Caki2 (cell line): ENCODE measurements at regions not wholly inside any gene's neighbourhood (a gene's known extent, or its start where the extent isn't known, plus 50 kb on each side); places are given as distances from the start of the nearest gene placed in this dataset.
A peak's percentile ranks its signal among the peaks of the same experiment; 100 is the strongest.

Experiments
- DNase-seq: peaks from one replicate; pipeline ENCODE4 v3.0.0-alpha.2; 2015; ENCODE audit warnings: low read depth
- in situ Hi-C: cut with HindIII; loops from 2 replicates; pipeline ENCODE4 v1.10.0; 2016; ENCODE audit warnings: low sequenced_read_pairs, low pct_unique_long_range_greater_than_20kb, mixed read lengths

GRCh38 chr21:37967036-37967435 is 50.8 kb upstream of the KCNJ6 start:
- DNase-seq: no peak
- in situ Hi-C loops: no loop called here

DNA sequence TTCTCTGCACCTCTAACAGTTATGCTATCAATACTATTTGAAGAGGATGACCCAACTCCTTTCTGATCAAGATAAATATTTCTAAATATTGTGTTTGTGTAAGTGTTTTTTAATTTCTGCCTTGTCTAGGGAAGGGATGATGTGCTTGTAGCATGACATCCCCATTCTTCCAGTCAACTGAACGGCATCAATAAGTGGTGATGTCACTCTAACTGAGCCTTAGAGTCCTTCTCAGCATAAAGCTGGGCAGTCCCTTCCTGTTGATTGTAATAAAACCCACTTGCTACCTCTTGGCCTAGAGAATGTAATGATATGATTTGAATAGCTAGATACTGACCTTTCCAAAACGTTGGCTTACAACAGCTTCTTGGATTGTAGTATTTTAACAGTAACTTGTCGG is 52.5 kb upstream of the KCNJ6 start:
- in situ Hi-C loops: no loop called here

DNA sequence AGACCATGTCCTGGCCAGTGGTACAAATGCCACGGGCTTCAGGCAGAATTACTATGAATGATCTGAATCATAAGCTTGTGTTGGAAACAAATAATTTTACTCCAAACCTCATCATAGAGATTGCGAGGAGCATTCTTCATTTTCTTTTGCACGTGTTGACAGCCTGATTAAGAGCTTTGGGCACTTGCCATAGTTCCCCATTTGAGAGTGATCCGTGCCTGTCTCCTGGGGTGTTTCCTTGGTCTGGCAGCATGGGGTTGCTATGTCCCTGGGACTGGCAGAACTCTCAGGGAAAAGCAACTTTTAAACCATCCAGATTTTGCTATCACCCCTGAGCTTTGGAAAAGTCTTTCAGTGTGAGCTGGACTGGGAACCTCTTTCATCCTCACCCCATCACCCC is 54.3 kb upstream of the KCNJ6 start:
- in situ Hi-C loops: no loop called here
- DNase-seq: no peak

More for the DNA sequence above, 52.5 kb upstream of the KCNJ6 start:
- no peak for DNase-seq

- in situ Hi-C loops: no loop called here
- no peak for DNase-seq
These were observed 55.2 kb upstream of the KCNJ6 start for GRCh38 chr21:37971390-37971950.

DNA sequence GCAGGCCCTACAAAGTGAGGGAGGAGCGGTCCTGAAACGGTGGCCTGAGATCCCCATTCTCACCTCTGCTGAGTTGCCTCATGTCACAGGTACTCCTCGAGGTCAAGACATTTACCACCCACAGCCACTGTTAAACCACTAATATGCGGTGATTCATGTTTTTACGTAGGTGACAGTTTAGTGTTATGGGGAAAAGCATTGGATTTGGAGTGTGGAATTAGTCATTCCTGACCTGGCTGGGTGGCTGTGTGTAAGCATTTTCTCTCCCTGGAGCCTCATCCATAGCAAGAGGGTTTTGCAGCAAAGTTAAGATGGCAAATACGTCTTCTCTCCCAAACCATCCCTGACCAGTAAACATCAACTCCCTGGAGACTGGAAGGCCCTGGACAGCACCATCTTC is 57.8 kb upstream of the KCNJ6 start:
- peak; percentile 67 for DNase-seq
- in situ Hi-C loops: no loop called here

DNA sequence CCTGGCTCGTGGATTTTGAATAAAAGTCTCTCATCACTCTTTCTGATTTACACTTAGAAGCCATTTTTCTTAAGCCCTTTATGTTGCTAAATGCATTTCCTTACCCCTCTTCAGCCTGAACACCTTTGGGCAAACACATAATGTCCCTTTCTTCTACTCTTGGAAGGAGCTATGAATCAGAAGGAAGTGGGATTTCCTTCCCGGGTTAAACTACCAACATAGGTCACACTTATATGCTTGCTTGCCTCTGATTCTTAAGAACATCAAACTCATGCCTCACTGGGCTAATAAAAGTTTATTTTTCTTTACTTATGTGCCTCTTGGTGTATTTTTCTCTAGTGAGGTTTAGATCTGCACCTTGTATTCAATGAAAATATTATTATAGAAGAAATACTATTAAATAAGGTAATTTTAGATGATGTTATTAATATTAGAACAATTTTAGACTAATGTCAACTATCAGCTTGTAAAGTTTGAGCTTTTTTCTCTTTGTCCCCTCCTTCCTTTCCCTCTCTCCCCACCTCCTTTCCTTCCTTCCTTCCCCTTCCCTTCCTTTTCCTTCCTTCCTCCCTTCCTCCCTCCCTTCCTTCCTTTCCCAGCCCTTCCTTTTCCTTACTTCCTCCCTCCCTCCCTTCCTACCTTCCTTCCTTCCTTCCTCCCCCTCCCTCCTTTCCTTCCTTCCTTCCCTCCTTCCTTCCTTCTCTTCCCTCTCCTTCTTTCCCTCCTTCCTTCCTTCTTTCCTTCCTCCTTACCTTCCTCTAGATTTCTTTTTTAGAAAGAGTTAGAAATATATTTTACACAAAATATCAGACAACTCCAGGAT is 66.5 kb upstream of the KCNJ6 start:
- DNase-seq: no peak
- in situ Hi-C loops: no loop called here

DNA sequence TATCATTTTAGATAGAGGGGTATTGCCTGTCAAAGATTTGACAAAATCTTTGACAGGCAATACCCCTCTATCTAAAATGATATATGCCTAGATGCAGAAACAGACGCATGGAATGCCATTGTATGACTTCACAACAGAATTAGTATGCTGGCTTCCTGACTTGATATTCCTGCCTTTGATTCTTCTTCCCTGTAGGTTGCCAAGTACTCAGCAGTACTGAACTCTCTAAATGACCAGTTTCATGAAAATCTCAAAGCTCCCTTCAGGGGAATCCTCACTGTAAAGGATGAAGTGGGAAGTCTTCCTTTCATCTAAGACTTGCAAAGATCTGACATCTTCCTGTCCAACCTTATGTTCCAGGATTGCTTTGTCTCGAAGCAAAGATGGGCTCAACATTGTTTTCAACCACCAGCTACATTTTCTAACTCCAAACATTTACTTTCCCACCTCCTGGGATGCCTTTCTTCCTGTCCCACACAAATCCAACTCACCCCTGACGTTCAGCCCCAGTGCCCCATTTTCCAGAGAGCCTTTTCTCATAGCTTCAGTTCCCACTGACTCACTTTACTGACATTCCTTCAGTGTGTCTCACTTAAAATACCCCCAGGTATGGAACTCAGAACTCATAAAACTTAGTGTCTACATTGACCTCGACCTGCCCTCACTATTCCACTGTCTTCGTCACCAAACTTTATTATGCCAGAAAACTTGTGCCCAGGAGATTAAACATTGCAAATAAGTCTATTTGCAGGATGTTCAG is 67.3 kb upstream of the KCNJ6 start:
- peak; percentile 41 for DNase-seq

GRCh38 chr21:37984416-37984815 is 68.2 kb upstream of the KCNJ6 start:
- in situ Hi-C loops: no loop called here
- no peak for DNase-seq

More for the DNA sequence above, 67.3 kb upstream of the KCNJ6 start:
- in situ Hi-C loops: no loop called here

GRCh38 chr21:37986000-37986399 is 69.7 kb upstream of the KCNJ6 start:
- in situ Hi-C loops: no loop called here
- DNase-seq: no peak

- in situ Hi-C loops: no loop called here
- no peak for DNase-seq
These were observed 70.6 kb upstream of the KCNJ6 start for GRCh38 chr21:37986751-37987399.

- DNase-seq: no peak
- in situ Hi-C loops: no loop called here
These were observed 71.4 kb upstream of the KCNJ6 start for GRCh38 chr21:37987668-37988067.

- no peak for DNase-seq
- in situ Hi-C loops: no loop called here
These were observed 76.8 kb upstream of the KCNJ6 start for GRCh38 chr21:37993071-37993470.

GRCh38 chr21:37994211-37994610 is 78.0 kb upstream of the KCNJ6 start:
- in situ Hi-C loops: no loop called here
- no peak for DNase-seq

DNA sequence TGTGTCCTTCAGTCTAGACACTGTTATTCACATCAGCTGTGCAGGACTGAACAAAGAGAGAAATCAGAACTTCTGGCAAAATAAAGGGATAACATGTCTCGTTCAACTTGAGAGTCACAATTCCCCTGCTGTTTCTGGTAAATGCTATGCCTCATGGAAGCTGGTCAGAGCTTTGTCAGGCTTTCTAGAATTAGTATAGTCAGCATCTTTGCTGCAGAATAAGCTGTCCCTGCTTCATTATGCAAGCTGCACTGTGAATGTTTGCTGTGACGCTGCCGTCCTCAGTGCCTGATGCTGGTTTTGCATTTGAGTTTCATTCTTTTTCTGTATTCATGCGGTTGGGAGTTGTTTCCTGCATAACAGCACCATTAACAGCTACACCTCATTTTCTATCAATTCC is 96.4 kb upstream of the KCNJ6 start:
- in situ Hi-C loops: no loop called here

DNA sequence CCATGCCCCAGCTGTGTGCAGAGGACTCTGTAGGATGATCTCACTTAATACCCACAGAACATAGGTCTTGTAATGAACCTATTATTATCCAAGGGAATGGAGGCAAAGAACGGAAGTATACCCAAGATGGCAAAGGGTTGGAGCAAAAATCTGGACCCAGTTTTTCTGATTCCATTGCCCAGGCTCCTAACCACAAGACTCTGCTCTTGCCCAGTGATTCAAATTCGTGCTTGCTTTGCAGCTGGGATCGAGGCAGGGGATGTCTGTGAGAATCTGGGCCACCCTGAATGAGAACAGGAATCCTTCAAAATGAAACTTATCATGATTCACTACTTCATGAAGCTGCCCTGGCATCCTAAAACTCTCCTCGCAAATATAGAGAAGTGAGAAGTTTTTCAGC is 97.5 kb upstream of the KCNJ6 start:
- no peak for DNase-seq
- in situ Hi-C loops: no loop called here

More for the DNA sequence above, 96.4 kb upstream of the KCNJ6 start:
- no peak for DNase-seq

DNA sequence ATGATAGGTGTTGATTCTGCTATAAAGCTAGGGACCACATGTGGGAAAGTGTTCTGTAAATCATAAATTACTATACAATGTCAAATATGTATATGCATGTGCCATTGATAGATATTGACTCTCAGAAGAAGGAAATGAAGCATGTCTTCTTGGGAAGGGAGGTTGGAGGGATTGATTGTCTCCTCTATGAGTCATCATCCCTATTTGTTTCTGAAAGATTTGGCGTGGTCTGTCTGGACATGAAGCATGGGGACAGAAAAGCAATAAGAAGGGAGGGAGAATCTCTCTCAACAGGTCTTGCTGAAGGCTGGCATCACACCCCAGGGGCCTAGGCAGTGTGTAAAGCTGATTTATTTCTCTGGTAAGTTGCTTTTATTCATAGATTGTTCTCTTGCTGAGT is 98.0 kb upstream of the KCNJ6 start:
- in situ Hi-C loops: no loop called here
- DNase-seq: no peak

GRCh38 chr21:38027901-38028498 is 111.7 kb upstream of the KCNJ6 start:
- in situ Hi-C loops: no loop called here
- peak; percentile 12 for DNase-seq

DNA sequence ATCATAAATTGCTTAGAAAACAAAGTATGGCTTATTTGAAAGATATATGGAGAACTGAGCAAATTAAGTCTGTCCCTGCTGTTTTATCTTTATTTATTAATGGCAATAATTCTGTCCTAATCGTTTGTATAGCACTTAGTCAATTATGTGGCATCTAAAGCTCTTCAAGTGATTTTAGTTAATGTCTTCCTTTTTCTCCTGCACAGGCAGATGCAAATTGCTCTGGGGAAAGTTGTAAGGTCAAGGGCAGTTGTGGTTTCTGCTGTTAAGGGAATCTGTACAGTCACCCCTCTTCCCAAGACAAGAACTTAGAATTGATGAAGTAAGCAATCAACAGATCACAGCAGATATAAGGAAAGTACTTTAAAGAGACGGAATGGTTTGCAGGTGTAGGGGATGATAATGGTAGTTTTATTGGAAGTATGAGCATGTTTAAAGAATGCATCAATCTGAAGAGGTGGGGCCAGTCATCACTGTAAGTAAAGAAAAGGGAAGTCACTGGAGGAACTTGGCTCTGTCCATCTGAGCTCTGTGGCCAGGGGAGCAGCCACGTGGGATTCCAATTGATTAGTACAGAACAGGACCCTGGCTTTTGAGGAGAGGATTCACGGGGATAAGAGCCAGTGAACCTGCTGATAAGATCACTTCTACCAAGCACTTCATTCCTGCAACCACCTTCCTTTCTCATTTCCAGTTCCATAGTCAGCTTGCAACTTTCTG is 116.0 kb upstream of the KCNJ6 start:
- in situ Hi-C loops: no loop called here
- DNase-seq: no peak
